Esophagus (tissue), 2 donors: ENCODE measurements at regions not wholly inside any gene's neighbourhood (a gene's known extent, or its start where the extent isn't known, plus 50 kb on each side); places are given as distances from the start of the nearest gene placed in this dataset.

ENCODE experiments used
- H3K27ac ChIP-seq, 2 donors: one replicate each; pipeline ENCODE4 v1.5.1; 2013; ENCODE audit warnings: low read depth in 2 of 2, mild to moderate bottlenecking in 2 of 2, inconsistent platforms in 1 of 2, low read length in 1 of 2, moderate library complexity in 1 of 2
- H3K27me3 ChIP-seq, 2 donors: one replicate each; pipeline ENCODE4 v1.6.1; 2013; ENCODE audit warnings: low read length in 2 of 2, control low read depth in 1 of 2, mild to moderate bottlenecking in 1 of 2; ENCODE audit not compliant: insufficient read depth in 2 of 2, control insufficient read depth in 1 of 2
- H3K36me3 ChIP-seq, 2 donors: one replicate each; pipeline ENCODE4 v1.6.1; 2013; ENCODE audit warnings: low read length in 1 of 2; ENCODE audit not compliant: control insufficient read depth in 2 of 2, insufficient read depth in 2 of 2
- H3K4me1 ChIP-seq, 2 donors: one replicate each; pipeline ENCODE4 v1.6.1; 2013; ENCODE audit warnings: low read length in 1 of 2; ENCODE audit not compliant: control insufficient read depth in 2 of 2, insufficient read depth in 2 of 2
- H3K4me3 ChIP-seq, 2 donors: one replicate each; pipeline ENCODE4 v1.5.1; 2013; ENCODE audit warnings: low read length in 2 of 2, mild to moderate bottlenecking in 2 of 2, low read depth in 1 of 2, moderate library complexity in 1 of 2
- H3K9me3 ChIP-seq, 2 donors: one replicate each; pipeline ENCODE4 v1.6.1; 2013; ENCODE audit warnings: mild to moderate bottlenecking in 2 of 2, low read depth in 1 of 2, low read length in 1 of 2, moderate library complexity in 1 of 2; ENCODE audit not compliant: control insufficient read depth in 2 of 2, insufficient read depth in 1 of 2
- WGBS, 2 donors: extraction: QIAGEN DNeasy Blood & Tissue Kit; methylation state at CpG; one replicate each; pipeline ENCODE4 v1.1.7; 2013; 5-methylcytosine and 5-hydroxymethylcytosine counted together
- donor health status: healthy with polysubstance abuse.
- donor health status: Bipolar disorder and iron deficiency.

GRCh38 chr12:91870872-91871707, 274.6 kb downstream of the BTG1 start:
- Histone ChIP-seq H3K4me3 (no peak overlapping the region), H3K27ac (no peak overlapping the region), H3K4me1 (no peaks in the 10 kb centered on the region), H3K36me3 (no peaks in the 10 kb centered on the region), H3K9me3 (no peaks in the 10 kb centered on the region), H3K27me3 (no peaks in the 10 kb centered on the region)
- WGBS, 2 donors: 63 to 71% methylated on average over 9 of the region's 9 CpGs

DNA sequence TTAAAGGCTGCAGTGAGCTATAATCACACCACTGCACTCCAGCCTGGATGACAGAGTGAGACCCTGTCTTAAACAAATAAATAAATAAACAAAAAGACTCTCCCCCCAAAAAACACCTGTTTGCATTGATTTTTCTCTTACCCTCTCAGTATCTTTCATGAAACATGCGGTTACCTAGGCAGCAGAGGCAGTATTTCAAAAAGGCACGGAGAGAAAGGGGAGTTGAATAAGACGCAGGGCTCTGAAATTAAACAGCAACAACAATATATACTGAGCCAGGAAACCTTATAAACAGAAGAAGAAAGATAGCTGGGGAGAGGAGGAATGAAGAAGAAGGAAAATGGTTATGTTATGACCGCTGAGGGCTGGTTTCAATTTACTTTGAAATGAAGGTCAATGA, 277.6 kb downstream of the BTG1 start:
- Histone ChIP-seq H3K4me3 (no peak overlapping the region), H3K27me3 (no peaks in the 10 kb centered on the region), H3K27ac (no peak overlapping the region), H3K4me1 (no peaks in the 10 kb centered on the region), H3K36me3 (no peaks in the 10 kb centered on the region), H3K9me3 (no peaks in the 10 kb centered on the region)
- 89 to 93% methylated on average over 4 of the region's 4 CpGs for WGBS, 2 donors

DNA sequence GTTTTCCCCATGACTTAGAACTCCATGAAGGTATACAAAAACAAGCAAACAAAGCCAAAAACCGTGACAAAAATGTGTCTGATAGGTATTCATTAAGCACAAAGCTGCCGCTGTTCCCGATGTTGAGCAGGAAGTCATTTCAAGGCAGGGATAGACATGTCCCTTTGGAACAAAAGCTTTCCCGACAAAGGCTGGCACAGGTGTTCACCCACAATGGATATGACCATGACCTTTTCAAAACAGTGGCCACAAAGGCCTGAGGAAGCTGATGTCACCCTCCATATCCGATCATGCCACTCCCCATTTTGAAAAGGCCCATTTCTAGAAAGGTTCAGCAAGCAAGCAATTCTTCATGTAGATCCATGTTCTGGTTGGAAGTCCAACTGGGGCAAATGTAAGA, 279.1 kb downstream of the BTG1 start:
- Histone ChIP-seq H3K27me3 (no peaks in the 10 kb centered on the region), H3K4me3 (no peak overlapping the region), H3K4me1 (no peaks in the 10 kb centered on the region), H3K36me3 (no peaks in the 10 kb centered on the region), H3K9me3 (no peaks in the 10 kb centered on the region), H3K27ac (no peak overlapping the region)
- 58 to 67% methylated on average over 5 of the region's 5 CpGs for WGBS, 2 donors

GRCh38 chr12:91863702-91864101, 281.9 kb downstream of the BTG1 start:
- Histone ChIP-seq H3K4me3 (no peak overlapping the region), H3K27me3 (no peaks in the 10 kb centered on the region), H3K9me3 (no peaks in the 10 kb centered on the region), H3K36me3 (no peaks in the 10 kb centered on the region), H3K4me1 (no peaks in the 10 kb centered on the region), H3K27ac (no peak overlapping the region)
- WGBS, 2 donors: 82 to 83% methylated on average over 3 of the region's 3 CpGs

DNA sequence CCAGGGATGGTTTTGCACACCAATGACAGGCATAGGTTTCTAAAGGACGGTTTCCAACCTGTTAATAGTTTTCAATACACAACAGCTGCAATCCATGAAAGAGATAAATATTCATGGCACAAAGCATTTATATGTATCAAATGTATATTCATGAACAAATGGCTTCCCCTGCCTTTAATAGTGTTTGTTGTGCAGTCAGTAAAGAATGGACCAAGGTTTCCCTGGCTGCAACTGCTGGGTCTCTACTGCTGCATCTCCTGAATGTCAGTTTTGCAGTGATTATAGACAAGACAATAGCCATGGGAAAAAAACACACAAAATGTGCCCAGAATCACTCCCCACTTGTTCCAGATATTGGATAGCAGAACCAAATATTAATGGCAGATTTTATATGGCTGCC, 284.1 kb downstream of the BTG1 start:
- Histone ChIP-seq H3K9me3 (no peaks in the 10 kb centered on the region), H3K4me3 (no peak overlapping the region), H3K27ac (no peak overlapping the region), H3K4me1 (no peaks in the 10 kb centered on the region), H3K36me3 (no peaks in the 10 kb centered on the region), H3K27me3 (no peaks in the 10 kb centered on the region)
- WGBS, 2 donors: 88 to 93% methylated on average over 1 of the region's 1 CpG

DNA sequence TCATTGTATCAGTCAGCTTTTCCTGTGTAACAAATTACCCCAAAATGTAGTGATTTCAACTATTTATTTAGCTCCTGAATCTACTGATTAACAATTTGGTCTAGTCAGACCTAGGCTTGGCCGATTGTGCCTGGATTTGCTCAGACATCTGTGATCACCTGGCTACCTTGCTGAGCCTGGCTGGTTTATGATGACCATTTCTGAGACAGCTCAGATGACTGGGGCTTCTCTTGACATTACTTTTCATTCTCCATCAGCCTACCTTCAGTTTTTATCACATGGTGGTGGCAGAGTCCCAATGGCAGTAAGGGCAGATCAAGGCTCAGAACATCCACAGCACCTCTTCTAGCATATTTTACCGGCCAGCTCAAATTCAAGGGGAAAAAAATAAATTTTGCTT, 286.3 kb downstream of the BTG1 start:
- no peaks in the 10 kb centered on the region for H3K36me3 ChIP-seq
- H3K4me1 ChIP-seq: no peaks in the 10 kb centered on the region
- WGBS, 2 donors: 97% methylated on average over 2 of the region's 2 CpGs
- no peak overlapping the region for H3K4me3 ChIP-seq
- no peaks in the 10 kb centered on the region for H3K27me3 ChIP-seq
- H3K27ac ChIP-seq: no peak overlapping the region
- H3K9me3 ChIP-seq: no peaks in the 10 kb centered on the region

GRCh38 chr12:91857813-91858542, 287.7 kb downstream of the BTG1 start:
- 88 to 90% methylated on average over 3 of the region's 3 CpGs for WGBS, 2 donors

DNA sequence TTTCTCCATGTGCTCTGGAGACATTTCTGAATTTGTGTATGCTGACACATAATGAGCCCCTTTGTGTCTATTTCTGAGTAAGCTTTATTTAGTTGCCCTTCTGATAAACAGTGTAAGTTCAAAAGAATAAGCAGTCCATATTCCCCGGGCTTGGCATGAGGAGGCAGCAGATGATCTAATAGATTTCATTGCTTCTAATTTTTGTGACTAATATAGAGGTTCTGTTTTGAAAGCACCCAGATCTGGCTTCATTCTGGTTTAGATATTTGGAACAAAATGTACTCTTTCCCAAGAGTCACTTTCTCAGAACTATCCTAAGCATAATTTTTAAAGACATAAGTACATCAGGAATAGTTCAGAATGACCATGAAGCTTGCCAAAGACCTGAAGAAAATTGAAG, 290.9 kb downstream of the BTG1 start:
- H3K4me3 ChIP-seq: no peak overlapping the region
- H3K36me3 ChIP-seq: no peaks in the 10 kb centered on the region
- no peaks in the 10 kb centered on the region for H3K4me1 ChIP-seq
- 0 to 5% methylated on average over 1 of the region's 1 CpG for WGBS, 2 donors
- no peaks in the 10 kb centered on the region for H3K9me3 ChIP-seq
- H3K27me3 ChIP-seq: no peaks in the 10 kb centered on the region
- no peak overlapping the region for H3K27ac ChIP-seq

More at GRCh38 chr12:91857813-91858542, 287.7 kb downstream of the BTG1 start:
- H3K9me3 ChIP-seq: no peaks in the 10 kb centered on the region
- H3K27me3 ChIP-seq: no peaks in the 10 kb centered on the region
- no peaks in the 10 kb centered on the region for H3K36me3 ChIP-seq
- H3K27ac ChIP-seq: no peak overlapping the region
- no peak overlapping the region for H3K4me3 ChIP-seq
- no peaks in the 10 kb centered on the region for H3K4me1 ChIP-seq

DNA sequence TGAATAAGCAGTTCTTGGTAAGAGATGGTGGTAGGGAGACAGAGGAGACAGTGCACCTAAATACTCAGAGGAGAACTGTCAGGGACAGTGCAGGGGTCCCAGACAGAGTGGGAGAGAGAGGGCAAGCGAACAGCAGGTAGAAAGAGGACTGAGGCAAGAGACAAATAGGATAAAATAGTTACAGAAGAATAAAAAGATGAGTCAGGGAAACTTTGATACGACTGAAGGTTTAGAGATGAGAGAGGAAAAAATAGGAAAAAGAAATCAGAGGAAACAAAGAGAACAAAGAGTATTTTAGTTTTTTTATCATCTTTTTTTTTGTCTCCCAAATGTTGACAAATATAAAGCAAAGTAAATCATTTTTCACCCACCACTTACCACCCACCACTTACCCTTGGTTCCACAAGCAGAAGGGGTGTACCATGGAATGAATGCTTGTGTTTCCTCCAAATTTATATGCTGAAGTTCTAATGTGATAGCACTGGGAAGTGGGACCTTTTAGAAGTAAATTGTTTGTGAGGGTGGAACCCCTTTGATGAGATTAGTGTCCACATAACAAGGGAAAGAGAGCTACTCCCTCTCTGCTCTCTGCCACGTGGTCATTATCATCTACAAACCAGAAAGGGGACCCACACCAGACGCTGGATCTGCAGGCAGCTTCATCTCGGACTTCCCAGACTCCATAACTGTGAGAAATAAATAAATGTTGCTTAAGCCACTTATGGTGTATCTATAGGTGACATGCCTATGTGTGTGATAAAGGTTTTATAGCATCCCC, 292.1 kb downstream of the BTG1 start:
- H3K4me1 ChIP-seq: no peaks in the 10 kb centered on the region
- H3K27ac ChIP-seq: no peak overlapping the region
- WGBS, 2 donors: 86 to 88% methylated on average over 5 of the region's 5 CpGs
- H3K27me3 ChIP-seq: no peaks in the 10 kb centered on the region
- H3K36me3 ChIP-seq: no peaks in the 10 kb centered on the region
- no peaks in the 10 kb centered on the region for H3K9me3 ChIP-seq
- no peak overlapping the region for H3K4me3 ChIP-seq
